HepG2 (cell line): ENCODE measurements at regions not wholly inside any gene's neighbourhood (a gene's known extent, or its start where the extent isn't known, plus 50 kb on each side); places are given as distances from the start of the nearest gene placed in this dataset.

ENCODE experiments used
- CREB1 ChIP-seq, 2 experiments: fragments of 450-650 bp in 1 of 2; IDR thresholded peaks; 2 replicates each; pipeline ENCODE4 v1.6.1; 2016 to 2017; ENCODE audit warnings: control low read depth in 1 of 2, mild to moderate bottlenecking in 1 of 2, missing compliant biosample characterization in 1 of 2, missing genetic modification characterization in 1 of 2
- CTCF ChIP-seq: sonication (generic); formaldehyde crosslinking; IDR thresholded peaks from 2 replicates; pipeline ENCODE4 v1.5.0; 2020; ENCODE audit warnings: mild to moderate bottlenecking, missing genetic modification reagents, moderate library complexity
- GTF2F1 ChIP-seq: fragments of 150-350 bp; IDR thresholded peaks from 2 replicates; pipeline ENCODE4 v1.6.1; 2014; ENCODE audit warnings: low read length
- KDM5A ChIP-seq: fragments of 200-600 bp; sonication (generic); IDR thresholded peaks from 2 replicates; pipeline ENCODE4 v1.7.0; 2018; ENCODE audit warnings: antibody characterized with exemption, mild to moderate bottlenecking, low read length, borderline replicate concordance
- MAFF ChIP-seq: IDR thresholded peaks from 2 replicates; pipeline ENCODE4 v1.6.1; 2011; ENCODE audit warnings: low read depth, low read length, improper control_type of control experiment
- TP53 ChIP-seq: sonication (generic); formaldehyde crosslinking; conservative IDR thresholded peaks from 2 replicates; pipeline ENCODE4 v1.4.0; 2020; ENCODE audit warnings: missing genetic modification reagents
- YEATS2 ChIP-seq: sonication (generic); formaldehyde crosslinking; IDR thresholded peaks from 2 replicates; pipeline ENCODE4 v1.4.0; 2020; ENCODE audit warnings: missing genetic modification reagents, borderline replicate concordance
- ZNF280D ChIP-seq: sonication (generic); formaldehyde crosslinking; IDR thresholded peaks from 2 replicates; pipeline ENCODE4 v1.5.1; 2020; ENCODE audit warnings: mild to moderate bottlenecking, missing genetic modification reagents

DNA sequence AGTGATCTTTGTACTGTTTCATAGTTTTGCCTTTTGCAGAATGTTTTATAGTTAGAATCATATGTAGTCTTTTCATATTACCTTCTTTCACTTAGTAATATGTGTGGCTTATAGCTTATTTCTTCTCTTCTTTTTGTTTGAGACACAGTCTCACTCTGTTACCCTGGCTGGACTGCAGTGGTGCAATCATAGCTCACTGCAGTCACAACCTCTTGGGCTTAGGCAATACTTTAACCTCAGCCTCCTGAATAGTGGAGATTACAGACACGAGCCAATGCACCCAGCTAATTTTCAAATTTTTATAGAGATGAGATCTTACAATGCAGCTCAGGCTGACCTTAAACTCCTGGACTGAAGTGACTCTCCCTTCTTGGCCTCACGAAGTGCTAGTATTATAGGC, 435.4 kb upstream of the HSFY2 start:
- TF ChIP-seq CTCF (CRISPR knock-in tag) (no peak), YEATS2 (no peak), ZNF280D (CRISPR knock-in tag) (no peak), GTF2F1 (no peak), TP53 (no peak), KDM5A (no peak), MAFF (no peak), CREB1 (IDR thresholded peaks at IDR 0.05) (no peak), CREB1 (CRISPR knock-in tag; IDR thresholded peaks at IDR 0.05) (no peak)
